ENCODE measurements at regions not wholly inside any gene's neighbourhood (a gene's known extent, or its start where the extent isn't known, plus 50 kb on each side); places are given as distances from the start of the nearest gene placed in this dataset.
"Not testable (repeated sequence)": the region's sequence is repeated elsewhere in the genome, so short reads cannot be mapped to it uniquely, and the experiment has no call there.

GRCh38 chr18:1811282-1811681 is 760.0 kb downstream of the METTL4 start:
- no peak for DNase-seq (ENCODE audit: low read depth)

GRCh38 chr18:1825296-1825695 is 746.0 kb downstream of the METTL4 start:
- peak; percentile 20 for DNase-seq (ENCODE audit: low read depth)

- no peak for DNase-seq (ENCODE audit: low read depth)
These were observed 730.4 kb downstream of the METTL4 start for GRCh38 chr18:1840878-1841277.

- no peak for DNase-seq (ENCODE audit: low read depth)
These were observed 724.7 kb downstream of the METTL4 start for GRCh38 chr18:1846640-1847039.

- no peak for DNase-seq (ENCODE audit: low read depth)
These were observed 722.6 kb downstream of the METTL4 start for GRCh38 chr18:1848716-1849115.

GRCh38 chr18:1849386-1849785 is 721.9 kb downstream of the METTL4 start:
- no peak for DNase-seq (ENCODE audit: low read depth)

GRCh38 chr18:1857281-1857680 is 714.0 kb downstream of the METTL4 start:
- DNase-seq (ENCODE audit: low read depth), result not testable (repeated sequence)

- no peak for DNase-seq (ENCODE audit: low read depth)
These were observed 709.8 kb downstream of the METTL4 start for GRCh38 chr18:1861473-1861872.

GRCh38 chr18:1865869-1866268 is 705.4 kb downstream of the METTL4 start:
- DNase-seq (ENCODE audit: low read depth), result no peak

GRCh38 chr18:1872274-1872673 is 699.0 kb downstream of the METTL4 start:
- DNase-seq (ENCODE audit: low read depth), result no peak

GRCh38 chr18:1875219-1875618 is 696.1 kb downstream of the METTL4 start:
- no peak for DNase-seq (ENCODE audit: low read depth)

GRCh38 chr18:1884623-1885022 is 686.7 kb downstream of the METTL4 start:
- no peak for DNase-seq (ENCODE audit: low read depth)

GRCh38 chr18:1891641-1892040 is 679.7 kb downstream of the METTL4 start:
- DNase-seq (ENCODE audit: low read depth), result no peak

- DNase-seq (ENCODE audit: low read depth), result no peak
These were observed 679.1 kb downstream of the METTL4 start for GRCh38 chr18:1892191-1892590.

GRCh38 chr18:1895456-1896185 is 675.7 kb downstream of the METTL4 start:
- DNase-seq (ENCODE audit: low read depth), result no peak

- DNase-seq (ENCODE audit: low read depth), result no peak
These were observed 664.9 kb downstream of the METTL4 start for GRCh38 chr18:1906421-1906820.

- DNase-seq (ENCODE audit: low read depth), result no peak
These were observed 663.7 kb downstream of the METTL4 start for GRCh38 chr18:1907470-1908206.

GRCh38 chr18:1914489-1914888 is 656.8 kb downstream of the METTL4 start:
- no peak for DNase-seq (ENCODE audit: low read depth)

GRCh38 chr18:1916869-1917523 is 654.3 kb downstream of the METTL4 start:
- DNase-seq (ENCODE audit: low read depth), result no peak

- DNase-seq (ENCODE audit: low read depth), result no peak
These were observed 653.7 kb downstream of the METTL4 start for GRCh38 chr18:1917569-1917968.

GRCh38 chr18:1922066-1922465 is 649.2 kb downstream of the METTL4 start:
- no peak for DNase-seq (ENCODE audit: low read depth)

- DNase-seq (ENCODE audit: low read depth), result no peak
These were observed 642.6 kb downstream of the METTL4 start for GRCh38 chr18:1928711-1929110.

- DNase-seq (ENCODE audit: low read depth), result no peak
These were observed 641.6 kb downstream of the METTL4 start for GRCh38 chr18:1929720-1930119.
